DMS 273 (cell line): ENCODE measurements at regions not wholly inside any gene's neighbourhood (a gene's known extent, or its start where the extent isn't known, plus 50 kb on each side); places are given as distances from the start of the nearest gene placed in this dataset.

Experiments used
- DNase-seq: peaks from one replicate; lab custom pipeline; 2025; ENCODE audit not compliant: unreplicated experiment; lab: John Stamatoyannopoulos, UW

DNA sequence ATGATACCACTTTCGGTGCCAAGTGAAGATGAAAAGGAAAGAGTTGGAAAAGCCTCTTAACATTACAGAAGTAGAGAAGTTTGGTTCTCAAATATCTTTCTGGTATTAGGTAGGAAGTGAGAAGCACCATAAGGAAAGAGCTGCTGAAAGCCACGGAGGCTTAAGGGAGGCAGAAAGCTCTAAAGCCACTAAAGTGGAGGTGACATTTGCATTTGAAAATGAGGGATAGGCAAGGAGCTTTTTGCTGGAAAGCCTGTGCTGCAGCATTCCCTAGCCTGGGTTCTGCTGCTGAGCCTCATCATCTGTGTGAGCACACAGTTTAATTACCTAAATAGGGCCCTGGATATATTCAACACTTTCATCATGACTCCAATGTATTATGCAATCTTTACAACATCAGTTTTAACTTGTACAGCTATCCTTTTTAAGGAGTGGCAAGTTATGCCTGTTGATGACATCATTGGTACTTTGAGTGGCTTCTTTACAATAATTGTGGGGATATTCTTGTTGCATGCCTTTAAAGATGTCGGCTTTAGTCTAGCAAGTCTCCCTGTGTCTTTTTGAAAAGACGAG is 315.4 kb downstream of the RBM26 start:
- no peak for DNase-seq

DNA sequence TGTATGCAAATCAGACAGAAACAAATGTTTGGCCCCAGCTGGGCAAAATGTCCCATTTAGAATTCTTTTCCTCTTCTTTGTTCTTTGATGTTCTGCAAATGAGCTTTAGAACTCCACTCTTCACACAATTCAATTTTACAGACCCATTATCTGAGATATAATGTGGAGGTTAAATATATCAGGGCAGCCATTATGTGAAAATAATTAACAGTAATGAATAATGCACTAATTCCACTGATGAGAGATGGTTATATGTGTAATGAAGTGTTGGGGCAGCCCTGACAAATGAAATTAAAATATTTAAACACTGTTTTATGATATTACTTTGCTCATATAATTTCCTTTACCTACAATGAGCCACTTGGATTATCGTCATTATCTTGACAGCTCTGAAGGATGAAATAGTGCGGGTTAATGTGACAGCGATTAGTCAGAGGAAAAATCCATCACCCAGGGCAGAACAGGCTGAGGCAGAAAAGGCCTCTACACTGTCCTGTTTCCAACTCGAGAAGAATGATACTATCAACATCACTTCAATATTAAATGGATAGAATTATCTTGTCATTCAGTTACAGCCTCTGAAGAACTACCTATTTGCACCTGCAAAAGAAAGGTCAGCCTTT is 321.1 kb downstream of the RBM26 start:
- DNase-seq: no peak

DNA sequence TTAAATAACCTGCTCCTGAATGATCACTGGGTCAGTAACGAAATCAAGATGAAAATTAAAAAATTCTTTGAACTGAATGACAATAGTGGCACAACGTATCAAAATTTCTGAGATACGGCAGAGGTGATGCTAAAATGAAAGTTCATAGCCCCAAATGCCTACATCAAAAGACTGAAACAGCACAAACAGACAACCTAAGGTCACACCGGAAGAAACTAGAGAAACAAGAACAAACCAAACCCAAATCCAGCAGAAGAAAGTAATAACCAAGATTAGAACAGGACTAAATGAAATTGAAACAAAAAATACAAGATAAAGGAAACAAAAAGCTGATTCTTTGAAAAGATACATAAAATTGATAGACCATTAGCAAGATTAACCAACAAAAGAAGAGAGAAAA is 324.1 kb downstream of the RBM26 start:
- DNase-seq: no peak

GRCh38 chr13:79079351-79079839 is 326.7 kb downstream of the RBM26 start:
- no peak for DNase-seq

DNA sequence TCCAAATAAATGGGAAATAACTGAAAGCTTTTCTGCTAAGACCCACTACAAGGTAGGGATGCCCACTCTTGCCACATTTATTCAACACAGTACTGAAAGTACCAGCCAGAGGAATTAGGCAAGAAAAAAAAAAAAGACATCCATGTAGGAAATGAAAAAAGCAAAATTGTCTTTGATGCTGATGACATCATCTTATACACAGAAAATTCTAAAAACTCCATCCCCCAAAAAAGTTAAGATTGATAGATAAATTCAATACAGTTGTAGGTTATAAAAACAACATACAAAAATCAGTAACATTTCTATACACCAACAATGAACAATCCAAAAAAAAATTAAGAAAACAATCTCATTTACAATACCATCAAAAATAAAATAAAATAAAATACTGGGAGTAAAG is 330.4 kb downstream of the RBM26 start:
- DNase-seq: no peak

DNA sequence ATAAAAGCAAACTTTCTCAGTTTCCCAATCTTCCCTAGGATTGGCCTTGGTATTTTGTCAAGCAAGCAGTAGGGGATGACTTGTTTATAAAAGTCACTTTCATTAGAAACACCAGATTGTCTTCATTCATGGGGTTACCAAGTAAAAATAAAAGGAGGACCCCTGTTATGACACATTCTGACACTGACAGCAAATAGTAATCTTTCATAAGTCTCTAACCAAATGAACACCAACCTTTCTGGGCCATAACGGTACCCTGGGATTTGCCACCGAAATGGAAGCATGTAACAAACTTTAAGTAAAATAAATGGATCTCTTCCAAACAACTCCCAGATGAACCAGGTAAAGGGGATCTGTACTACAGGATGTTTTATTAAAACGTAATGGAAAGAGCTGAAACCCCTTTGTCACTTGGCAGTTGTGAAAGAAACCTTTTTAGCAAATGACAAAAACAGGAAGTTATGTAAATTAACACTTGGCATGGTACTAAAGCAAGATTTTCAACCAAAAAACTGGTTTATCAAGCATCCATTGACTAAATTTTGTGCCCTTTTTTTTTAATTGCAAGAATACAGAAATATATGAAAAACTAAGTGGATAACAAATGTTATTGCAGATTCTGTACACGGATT is 335.6 kb downstream of the RBM26 start:
- no peak for DNase-seq

- DNase-seq: no peak
These were observed 343.8 kb downstream of the RBM26 start for GRCh38 chr13:79062291-79062690.

DNA sequence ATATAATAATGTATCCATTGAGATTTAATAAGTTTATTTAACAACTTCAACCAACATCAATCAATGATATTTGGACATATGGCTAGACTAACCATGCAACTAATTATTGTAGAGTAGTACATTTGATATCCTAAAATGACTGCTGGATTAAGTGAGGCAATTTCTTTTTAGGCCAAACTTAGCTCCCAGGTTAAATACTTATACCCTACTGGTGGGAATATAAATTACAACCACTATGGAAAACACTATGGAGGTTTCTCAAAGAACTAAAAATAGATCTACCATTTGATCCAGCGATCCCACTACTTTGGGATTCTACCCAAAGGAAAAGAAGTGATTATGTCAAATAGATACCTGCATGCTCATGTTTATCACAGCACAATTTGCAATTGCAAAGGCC is 345.8 kb downstream of the RBM26 start:
- peak; percentile 15 for DNase-seq

DNA sequence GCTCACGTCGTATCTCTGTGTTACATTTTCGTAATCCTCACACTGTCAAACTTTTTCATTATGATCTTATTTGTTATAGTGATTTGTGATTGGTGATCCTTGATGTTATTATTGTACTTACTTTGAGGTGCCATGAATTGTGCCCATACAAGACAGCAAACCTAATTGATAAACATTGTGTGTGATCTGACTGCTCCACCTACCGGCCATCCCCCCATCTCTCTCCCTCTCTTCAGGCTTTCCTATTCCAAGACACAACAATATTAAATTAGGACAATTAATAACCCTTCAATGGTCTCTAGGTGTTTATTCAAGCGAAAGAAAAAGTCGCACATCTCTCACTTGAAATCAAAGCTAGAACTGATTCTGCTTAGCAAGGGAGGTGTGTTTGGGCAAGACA is 349.3 kb downstream of the RBM26 start:
- no peak for DNase-seq

DNA sequence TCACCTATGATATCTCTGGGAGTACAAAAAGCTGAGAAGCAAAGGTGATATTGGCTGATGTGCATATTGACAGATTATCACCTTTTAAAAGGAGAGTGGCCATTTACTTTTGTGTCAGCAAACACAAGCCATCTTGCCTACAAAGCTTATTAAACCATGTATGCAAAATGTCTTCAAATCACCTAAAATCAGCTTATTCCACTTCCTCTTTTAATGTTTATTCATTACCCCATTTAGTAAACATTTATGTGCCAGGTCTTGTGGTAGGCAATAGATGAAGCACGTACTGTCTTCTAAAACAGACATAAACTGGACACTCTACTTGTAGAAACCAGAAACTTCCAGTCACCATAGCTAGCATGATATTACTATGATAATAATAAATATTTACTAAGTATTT is 354.6 kb downstream of the RBM26 start:
- no peak for DNase-seq

- DNase-seq: no peak
These were observed 361.6 kb downstream of the RBM26 start for GRCh38 chr13:79044415-79044814.

GRCh38 chr13:79043208-79043607 is 362.8 kb downstream of the RBM26 start:
- DNase-seq: no peak

DNA sequence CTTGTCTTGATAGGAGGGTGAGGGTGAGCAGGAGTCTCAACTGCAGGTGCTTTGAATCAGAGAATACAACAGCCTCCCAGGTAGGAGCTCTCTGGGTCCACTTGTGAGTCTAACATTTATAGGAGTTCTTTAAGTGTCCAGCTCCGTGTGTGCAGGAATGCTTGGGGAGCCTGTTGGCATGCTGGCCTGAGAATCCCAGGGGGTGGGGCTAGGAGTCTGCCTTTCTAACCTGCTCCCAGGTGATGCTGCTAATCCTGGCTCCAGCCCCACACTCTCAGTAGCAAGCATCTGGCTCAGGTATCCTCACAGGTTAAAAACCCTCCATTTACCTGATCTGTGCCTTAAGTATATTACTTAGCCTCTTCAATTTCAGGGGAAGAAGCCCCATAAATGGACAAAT is 368.9 kb downstream of the RBM26 start:
- DNase-seq: no peak

DNA sequence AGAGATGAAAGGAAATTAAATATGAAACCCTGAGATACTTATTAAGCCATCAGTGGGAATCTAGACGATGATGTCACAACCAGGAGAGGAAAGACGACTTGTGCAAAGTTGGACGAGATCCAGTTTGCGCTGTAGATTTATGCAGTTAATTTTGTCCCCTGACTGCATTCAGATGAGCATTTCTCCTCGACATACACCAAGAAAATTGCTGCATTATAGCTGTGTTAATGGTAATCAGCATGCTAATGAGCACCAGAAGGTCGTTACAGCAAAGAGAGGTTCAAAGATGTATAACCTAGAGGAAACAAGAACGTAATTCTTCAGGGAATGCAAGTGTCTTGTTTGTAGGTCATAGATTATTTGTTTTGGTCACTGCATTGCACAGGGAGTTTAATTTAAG is 371.7 kb downstream of the RBM26 start:
- no peak for DNase-seq

- DNase-seq: no peak
These were observed 371.6 kb upstream of the OBI1 start for GRCh38 chr13:79030513-79030912.

DNA sequence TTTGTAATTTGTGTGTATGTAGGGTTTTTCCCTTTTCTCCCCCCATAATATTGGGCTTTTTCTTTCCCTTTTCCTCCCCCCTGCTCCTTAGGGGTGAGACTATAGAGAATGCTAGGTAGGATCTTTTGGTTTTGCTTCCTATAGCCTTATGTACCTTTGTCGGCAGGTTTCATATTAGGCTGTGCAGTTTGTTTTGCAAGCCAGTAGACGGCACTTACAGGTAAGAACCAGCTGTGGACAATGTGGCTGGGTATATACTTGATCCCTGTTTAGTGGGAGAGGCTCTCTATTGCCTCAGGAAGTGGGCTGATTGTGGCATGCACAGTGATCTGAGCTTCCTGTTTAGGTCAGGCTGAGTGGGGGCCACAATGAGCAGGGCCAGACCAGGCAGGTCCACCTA is 359.2 kb upstream of the OBI1 start:
- DNase-seq: no peak

DNA sequence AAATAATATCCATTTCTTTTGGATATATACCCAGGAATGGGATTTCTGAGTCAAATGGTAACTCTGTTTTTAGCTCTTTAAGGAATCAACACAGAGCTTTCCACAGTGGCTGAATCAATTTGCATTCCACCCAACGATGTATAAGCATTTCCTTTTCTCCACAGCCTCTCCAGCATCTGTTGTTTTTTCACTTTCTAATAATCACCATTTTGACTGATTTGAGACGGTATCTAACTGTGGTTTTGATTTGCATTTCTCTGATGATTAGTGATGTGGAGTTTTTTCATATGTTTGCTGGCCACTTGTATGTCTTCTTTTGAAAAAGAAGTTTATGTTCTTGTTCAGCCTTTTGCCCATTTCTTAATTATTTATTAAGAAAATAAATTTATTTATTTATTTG is 352.2 kb upstream of the OBI1 start:
- no peak for DNase-seq

DNA sequence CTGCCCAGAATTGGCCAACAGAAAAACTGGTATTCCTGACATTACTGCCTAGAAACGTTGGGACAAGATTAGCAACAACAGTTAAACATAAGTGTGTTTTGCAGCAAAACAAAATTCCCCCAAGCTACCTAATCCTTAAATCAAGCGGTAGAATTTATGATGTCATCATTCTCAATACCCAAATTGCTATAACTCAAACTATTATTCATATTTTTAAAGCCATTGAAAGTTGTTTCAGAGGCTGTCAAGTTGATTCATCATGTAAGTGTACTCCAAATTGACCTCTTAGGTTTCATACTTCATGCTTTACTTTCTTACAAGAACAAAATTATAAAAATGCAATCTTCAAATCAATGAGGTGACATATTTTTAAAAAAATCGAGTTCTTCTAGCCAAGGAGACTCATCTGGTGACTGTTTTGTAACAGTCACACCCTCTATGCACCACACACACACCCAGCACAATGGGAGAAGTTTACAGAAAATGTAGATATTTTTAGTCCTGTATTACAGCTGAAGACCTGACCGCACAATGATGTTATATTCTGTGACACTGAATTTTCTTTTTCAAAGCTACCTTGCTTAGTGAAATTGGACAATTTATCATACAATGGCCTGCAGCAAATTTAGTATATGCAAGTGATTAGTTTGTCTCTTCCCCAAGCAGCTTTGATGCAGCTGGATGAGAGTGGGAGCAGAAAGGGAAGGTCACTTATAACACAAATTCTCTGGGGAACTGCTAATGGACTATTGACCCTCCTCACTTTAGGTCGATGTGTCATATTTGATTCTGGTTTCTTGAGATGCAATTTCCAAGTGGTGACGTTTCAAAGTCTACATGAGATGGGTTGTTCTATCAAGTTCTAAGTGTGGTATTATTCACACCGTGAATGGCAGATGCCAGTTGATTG is 345.3 kb upstream of the OBI1 start:
- DNase-seq: no peak

DNA sequence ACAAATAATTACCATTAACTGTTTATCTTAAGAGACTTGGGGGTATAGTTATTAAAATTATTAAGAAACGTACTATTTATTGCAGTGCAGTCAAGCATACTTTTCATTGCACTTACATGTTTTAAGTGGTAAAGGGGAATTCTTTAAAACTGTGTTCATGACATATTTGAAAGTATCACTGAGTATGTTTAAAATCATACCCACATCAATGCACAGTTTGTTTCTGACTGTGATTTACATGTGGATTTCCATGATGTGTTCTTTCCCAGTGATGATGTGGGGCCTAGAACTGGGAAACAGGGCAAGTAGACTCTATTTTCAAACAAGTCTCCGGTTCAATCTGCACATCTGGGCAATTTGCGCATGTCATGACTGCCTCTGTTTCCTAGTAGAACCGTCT is 340.5 kb upstream of the OBI1 start:
- no peak for DNase-seq

DNA sequence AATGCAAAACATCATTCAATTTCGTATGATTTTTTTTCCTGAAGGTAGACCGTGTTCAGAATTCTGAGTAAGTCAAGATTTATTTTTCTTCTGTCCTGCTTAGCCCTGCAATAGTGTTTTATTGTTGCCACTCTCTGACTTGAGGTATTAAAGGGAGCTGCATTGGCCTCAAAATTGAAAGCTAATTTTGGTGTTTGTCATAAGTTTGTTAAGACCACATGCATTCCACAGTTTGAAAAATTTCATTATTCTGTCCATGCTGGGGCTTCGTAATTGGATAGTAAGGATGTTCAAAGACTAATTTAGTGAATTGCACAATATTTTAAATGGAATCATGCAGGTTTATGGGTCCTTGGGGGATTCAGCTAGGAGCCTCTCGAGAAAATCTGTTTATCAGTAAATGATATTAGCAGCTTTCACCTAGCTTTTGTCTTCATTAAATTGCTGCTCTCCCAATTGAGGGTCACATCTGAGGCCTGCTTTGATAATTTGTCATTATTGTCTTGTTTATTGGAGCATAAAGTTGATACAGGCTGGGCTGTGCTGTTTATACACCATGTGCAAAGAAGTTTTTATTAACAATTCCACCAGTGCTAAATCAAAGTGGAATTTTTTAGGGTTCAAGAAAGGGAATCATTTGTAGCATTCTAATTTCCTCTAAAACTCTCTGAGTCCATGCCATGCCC is 339.8 kb upstream of the OBI1 start:
- no peak for DNase-seq
